ENCODE measurements at regions not wholly inside any gene's neighbourhood (a gene's known extent, or its start where the extent isn't known, plus 50 kb on each side); places are given as distances from the start of the nearest gene placed in this dataset.
A peak's percentile ranks its signal among the peaks of the same experiment; 100 is the strongest.

DNA sequence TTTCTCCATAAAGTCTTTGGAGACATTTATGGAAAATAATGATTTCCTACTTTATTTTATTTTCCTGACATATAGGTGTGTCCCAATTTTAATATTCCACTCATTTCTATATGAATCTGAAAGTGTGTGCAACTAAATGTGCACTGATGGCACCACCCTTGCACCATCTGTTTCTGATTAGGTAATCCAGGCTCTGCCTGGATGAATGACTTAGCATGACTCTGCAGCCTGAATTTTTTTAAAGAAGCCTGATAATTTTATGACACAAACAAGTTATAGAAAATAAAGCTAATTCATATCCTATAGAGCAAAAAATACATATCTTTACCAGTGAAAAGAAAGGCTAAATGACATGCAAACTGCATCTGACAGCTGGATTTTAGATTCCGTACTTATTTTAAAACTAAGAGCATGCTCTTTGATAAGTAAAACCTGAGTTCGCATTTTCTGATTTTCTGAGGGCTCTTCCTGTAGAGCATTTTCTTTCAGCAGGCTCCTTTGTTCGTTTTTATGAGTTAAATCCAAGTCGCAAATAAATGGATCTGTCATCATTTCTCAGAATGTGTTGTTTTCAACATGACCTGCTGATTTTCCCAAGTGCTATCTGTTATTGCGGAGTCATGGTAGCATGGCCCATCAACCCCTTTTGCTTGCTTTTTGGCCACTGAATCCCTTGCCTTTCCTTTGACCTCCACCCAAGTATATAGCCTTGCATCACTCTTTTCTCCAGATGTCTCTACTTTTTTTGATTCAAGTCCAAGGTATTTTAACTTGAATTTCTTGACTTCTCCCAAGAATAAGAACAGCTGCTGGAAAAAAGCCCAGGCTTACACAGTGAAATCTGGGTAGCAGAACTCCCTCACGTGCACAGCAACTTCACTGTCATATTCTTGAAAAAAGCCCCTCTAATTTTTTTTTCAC is 52.8 kb upstream of the LYPLAL1 start:
- peak; percentile 64 for DNase-seq

DNA sequence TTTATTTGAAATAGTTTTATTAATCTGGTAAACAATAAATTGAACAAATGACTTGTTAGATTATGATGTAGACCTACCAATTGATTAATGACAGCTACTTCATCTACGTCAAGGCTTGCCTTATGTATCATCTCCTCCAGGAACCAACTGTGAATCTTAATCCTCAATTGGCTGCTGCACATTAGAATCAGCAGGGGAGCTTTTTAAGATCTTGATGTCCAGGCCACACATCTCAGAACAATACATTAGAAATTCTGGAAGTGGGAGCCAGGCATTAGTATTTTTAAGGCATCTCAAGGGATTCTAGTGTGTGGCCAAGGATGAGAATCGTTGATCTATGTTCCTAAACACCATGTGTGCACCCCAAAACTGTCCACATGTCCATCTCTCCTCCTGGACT is 52.0 kb upstream of the LYPLAL1 start:
- no peak for DNase-seq

DNA sequence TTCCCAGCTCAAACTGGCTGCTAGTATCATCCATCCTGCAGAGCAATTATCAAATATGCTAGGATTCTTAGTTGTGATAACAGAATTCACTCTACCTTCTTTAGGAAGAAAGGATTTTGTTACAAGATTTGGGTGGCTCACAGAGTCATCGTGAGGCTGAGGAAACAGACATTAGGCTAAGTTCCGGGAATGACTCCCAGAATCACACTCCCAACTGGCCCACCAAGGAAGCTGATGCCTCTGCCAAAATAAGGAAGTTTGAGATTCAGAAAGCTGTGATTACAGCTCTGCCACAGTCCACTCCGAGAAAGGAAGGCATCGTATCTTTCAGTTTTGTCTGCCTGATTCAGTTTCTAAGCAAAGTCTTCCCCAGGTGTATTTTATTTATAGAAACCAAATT is 50.6 kb upstream of the LYPLAL1 start:
- DNase-seq = peak; percentile 43
